Ovary (tissue), 3 donors: ENCODE measurements at regions not wholly inside any gene's neighbourhood (a gene's known extent, or its start where the extent isn't known, plus 50 kb on each side); places are given as distances from the start of the nearest gene placed in this dataset.

Experiments used
- EP300 ChIP-seq: sonication (generic); formaldehyde crosslinking; IDR thresholded peaks from one replicate; pipeline ENCODE4 v1.6.1; 2017; ENCODE audit warnings: antibody characterized with exemption
- POLR2A ChIP-seq: fragments of 450-650 bp; IDR thresholded peaks from one replicate; pipeline ENCODE4 v1.6.1; 2017; ENCODE audit warnings: antibody characterized with exemption, mild to moderate bottlenecking, moderate library complexity
- TF ChIP-seq, protein P1 (sequence below), 3 donors: fragments of 450-650 bp in 2 of 3; fragments of 200-600 bp in 1 of 3; IDR thresholded peaks; one replicate each; pipeline versions ENCODE4 v1.5.1 to v1.8.0; 2016 to 2022; ENCODE audit warnings: antibody characterized with exemption in 3 of 3, mild to moderate bottlenecking in 1 of 3
- donor health status: DM: no; HTN: no; CAD: no.

DNA sequence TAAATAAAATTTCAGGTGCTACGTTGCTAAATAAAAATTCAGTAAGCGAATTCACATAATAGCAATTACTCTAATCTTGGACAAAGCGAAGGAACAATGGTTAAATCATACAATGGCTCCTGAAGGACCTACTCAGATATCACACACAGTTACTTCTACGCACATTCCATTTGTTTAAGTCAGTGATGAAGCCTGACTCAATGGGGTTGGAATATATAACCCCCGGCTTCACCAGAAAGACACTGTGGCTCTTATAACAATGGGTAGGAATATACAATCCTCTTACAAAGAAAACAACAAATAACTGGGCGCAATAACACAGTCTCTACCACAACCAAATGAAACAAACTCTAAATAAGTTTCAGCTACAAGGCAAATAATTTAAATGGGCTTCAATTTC is 349.5 kb downstream of the IRS1 start:
- TF ChIP-seq, protein P1, sequence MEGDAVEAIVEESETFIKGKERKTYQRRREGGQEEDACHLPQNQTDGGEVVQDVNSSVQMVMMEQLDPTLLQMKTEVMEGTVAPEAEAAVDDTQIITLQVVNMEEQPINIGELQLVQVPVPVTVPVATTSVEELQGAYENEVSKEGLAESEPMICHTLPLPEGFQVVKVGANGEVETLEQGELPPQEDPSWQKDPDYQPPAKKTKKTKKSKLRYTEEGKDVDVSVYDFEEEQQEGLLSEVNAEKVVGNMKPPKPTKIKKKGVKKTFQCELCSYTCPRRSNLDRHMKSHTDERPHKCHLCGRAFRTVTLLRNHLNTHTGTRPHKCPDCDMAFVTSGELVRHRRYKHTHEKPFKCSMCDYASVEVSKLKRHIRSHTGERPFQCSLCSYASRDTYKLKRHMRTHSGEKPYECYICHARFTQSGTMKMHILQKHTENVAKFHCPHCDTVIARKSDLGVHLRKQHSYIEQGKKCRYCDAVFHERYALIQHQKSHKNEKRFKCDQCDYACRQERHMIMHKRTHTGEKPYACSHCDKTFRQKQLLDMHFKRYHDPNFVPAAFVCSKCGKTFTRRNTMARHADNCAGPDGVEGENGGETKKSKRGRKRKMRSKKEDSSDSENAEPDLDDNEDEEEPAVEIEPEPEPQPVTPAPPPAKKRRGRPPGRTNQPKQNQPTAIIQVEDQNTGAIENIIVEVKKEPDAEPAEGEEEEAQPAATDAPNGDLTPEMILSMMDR (IDR thresholded peaks at IDR 0.05) = no peak
- TF ChIP-seq POLR2A (no peak), EP300 (no peak)
